SK-N-SH treated with all-trans-retinoic acid at 6 μM for 48 hours (cell line): ENCODE measurements at regions not wholly inside any gene's neighbourhood (a gene's known extent, or its start where the extent isn't known, plus 50 kb on each side); places are given as distances from the start of the nearest gene placed in this dataset.

Experiments used
- CSRNP3 ChIP-seq: fragments of 250-450 bp; sonication (Bioruptor Pico); IDR thresholded peaks from 2 replicates; pipeline ENCODE4 v1.5.1; 2021; ENCODE audit warnings: mild to moderate bottlenecking, moderate library complexity
- OSR1 ChIP-seq: fragments of 250-450 bp; sonication (Bioruptor Pico); IDR thresholded peaks from 2 replicates; pipeline ENCODE4 v1.8.0; 2022; ENCODE audit warnings: moderate library complexity, mild to moderate bottlenecking, inconsistent platforms
- PATZ1 ChIP-seq: fragments of 250-450 bp; sonication (Bioruptor Pico); IDR thresholded peaks from 2 replicates; pipeline ENCODE4 v1.8.0; 2020; ENCODE audit warnings: mild to moderate bottlenecking, moderate library complexity, borderline replicate concordance
- RARB ChIP-seq: fragments of 250-450 bp; sonication (Bioruptor Pico); IDR thresholded peaks from 2 replicates; pipeline ENCODE4 v1.8.0; 2021; ENCODE audit warnings: mild to moderate bottlenecking, moderate library complexity
- ZNF8 ChIP-seq: fragments of 450-650 bp; formaldehyde crosslinking; IDR thresholded peaks from 2 replicates; pipeline ENCODE4 v1.5.0; 2020; ENCODE audit warnings: mild to moderate bottlenecking, moderate library complexity

- TF ChIP-seq CSRNP3 (CRISPR knock-in tag) = no peak
- TF ChIP-seq PATZ1 (CRISPR knock-in tag) = no peak
- no peak for TF ChIP-seq RARB
- TF ChIP-seq ZNF8 = no peak
- TF ChIP-seq OSR1 (CRISPR knock-in tag) = no peak
These were observed 964.8 kb upstream of the GJE1 start for GRCh38 chr6:141167945-141168344.
